RWPE2 (cell line): ENCODE measurements at regions not wholly inside any gene's neighbourhood (a gene's known extent, or its start where the extent isn't known, plus 50 kb on each side); places are given as distances from the start of the nearest gene placed in this dataset.

Experiments used
- ATAC-seq: fragments of 200-7000 bp; cut with Tn5 transposase; 3 replicates; pipeline ENCODE4 v1.9.1; 2021; ENCODE audit warnings: low read depth
- DNase-seq: peaks from one replicate; pipeline ENCODE4 v3.0.0-alpha.2; 2020; ENCODE audit warnings: low spot score
- H3K27ac ChIP-seq: fragments of 450-650 bp; 2 replicates; pipeline ENCODE4 v1.5.1; 2017; ENCODE audit warnings: mild to moderate bottlenecking; ENCODE audit not compliant: poor library complexity, severe bottlenecking
- H3K27me3 ChIP-seq: fragments of 250-450 bp; sonication (Bioruptor Pico); 2 replicates; pipeline ENCODE4 v1.5.1; 2021; ENCODE audit warnings: mild to moderate bottlenecking, moderate library complexity; ENCODE audit not compliant: insufficient read depth, poor library complexity, severe bottlenecking
- H3K36me3 ChIP-seq: fragments of 250-450 bp; sonication (Bioruptor Pico); 2 replicates; pipeline ENCODE4 v1.5.1; 2020; ENCODE audit warnings: low read depth, mild to moderate bottlenecking, moderate library complexity
- H3K4me1 ChIP-seq: fragments of 250-450 bp; sonication (Bioruptor Pico); 2 replicates; pipeline ENCODE4 v1.5.1; 2021; ENCODE audit warnings: mild to moderate bottlenecking, moderate library complexity; ENCODE audit not compliant: insufficient read depth, poor library complexity, severe bottlenecking
- H3K4me3 ChIP-seq: fragments of 250-450 bp; sonication (Bioruptor Pico); 2 replicates; pipeline ENCODE4 v1.5.1; 2021; ENCODE audit warnings: mild to moderate bottlenecking, moderate library complexity; ENCODE audit not compliant: severe bottlenecking
- H3K9me3 ChIP-seq: fragments of 250-450 bp; sonication (Bioruptor Pico); 2 replicates; pipeline ENCODE4 v1.5.1; 2021; ENCODE audit warnings: mild to moderate bottlenecking, moderate library complexity; ENCODE audit not compliant: severe bottlenecking
- TF ChIP-seq, protein P1 (sequence below): fragments of 450-650 bp; IDR thresholded peaks from one replicate; pipeline ENCODE4 v1.5.1; 2017; ENCODE audit warnings: mild to moderate bottlenecking, moderate library complexity; ENCODE audit not compliant: poor library complexity, severe bottlenecking

DNA sequence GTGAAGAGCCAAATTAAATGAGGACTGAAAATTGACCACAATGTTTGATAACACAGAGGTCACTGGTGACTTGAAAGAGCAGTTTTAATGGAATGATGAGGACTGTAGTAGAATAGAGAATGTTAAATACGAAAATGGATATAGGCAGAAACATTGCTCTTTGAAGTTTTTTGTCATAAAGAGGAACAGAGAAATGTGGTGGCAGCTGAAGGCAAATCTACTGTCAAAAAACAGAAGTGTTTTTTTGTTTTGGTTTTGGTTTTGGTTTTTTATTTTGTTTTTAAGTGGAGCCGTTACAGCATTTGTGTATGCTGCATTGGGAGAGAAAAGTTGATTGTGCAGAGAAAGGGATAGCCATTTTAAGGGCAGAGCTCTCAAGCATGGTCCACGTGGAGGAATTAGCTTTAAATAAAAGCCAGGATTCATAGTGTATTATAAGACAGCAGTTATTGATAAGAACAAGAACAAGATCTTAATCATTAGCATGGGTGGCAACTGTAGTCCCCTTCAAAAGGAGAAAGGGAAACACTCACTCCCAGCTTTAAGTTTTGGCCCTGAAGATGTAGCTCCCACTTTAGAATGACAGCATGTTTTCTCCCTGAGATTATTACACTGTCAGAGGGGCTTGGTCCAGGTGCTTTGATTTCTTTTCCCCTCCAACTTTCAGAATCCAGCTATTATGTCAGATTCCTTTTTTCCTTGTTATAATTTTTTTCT, 156.7 kb upstream of the BET1 start:
- Histone ChIP-seq H3K9me3 (no peaks in the 10 kb centered on the region), H3K36me3 (no peaks in the 10 kb centered on the region), H3K27ac (no peak overlapping the region), H3K4me3 (no peak overlapping the region), H3K27me3 (no peaks in the 10 kb centered on the region), H3K4me1 (no peaks in the 10 kb centered on the region)
- DNase-seq (no peak), ATAC-seq (no peak)
- TF ChIP-seq, protein P1, sequence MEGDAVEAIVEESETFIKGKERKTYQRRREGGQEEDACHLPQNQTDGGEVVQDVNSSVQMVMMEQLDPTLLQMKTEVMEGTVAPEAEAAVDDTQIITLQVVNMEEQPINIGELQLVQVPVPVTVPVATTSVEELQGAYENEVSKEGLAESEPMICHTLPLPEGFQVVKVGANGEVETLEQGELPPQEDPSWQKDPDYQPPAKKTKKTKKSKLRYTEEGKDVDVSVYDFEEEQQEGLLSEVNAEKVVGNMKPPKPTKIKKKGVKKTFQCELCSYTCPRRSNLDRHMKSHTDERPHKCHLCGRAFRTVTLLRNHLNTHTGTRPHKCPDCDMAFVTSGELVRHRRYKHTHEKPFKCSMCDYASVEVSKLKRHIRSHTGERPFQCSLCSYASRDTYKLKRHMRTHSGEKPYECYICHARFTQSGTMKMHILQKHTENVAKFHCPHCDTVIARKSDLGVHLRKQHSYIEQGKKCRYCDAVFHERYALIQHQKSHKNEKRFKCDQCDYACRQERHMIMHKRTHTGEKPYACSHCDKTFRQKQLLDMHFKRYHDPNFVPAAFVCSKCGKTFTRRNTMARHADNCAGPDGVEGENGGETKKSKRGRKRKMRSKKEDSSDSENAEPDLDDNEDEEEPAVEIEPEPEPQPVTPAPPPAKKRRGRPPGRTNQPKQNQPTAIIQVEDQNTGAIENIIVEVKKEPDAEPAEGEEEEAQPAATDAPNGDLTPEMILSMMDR: no peak

DNA sequence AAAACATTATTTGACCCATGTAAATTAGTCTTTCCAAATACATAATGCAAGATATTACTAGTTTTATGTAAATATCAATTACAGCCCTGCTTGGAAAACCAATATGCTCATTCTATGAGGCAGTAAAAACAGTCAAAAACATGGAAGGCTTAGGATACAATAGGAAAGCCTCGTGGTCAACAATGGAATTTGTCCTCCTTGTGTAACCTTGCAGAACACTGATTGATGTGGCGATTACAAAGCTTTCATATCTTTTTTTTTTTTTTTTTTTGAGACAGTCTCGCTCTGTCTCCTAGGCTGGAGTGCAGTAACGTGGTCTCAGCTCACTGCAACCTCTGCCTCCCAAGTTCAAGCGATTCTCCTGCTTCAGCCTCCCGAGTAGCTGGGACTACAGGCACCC, 157.3 kb upstream of the BET1 start:
- Histone ChIP-seq H3K9me3 (no peaks in the 10 kb centered on the region), H3K27me3 (no peaks in the 10 kb centered on the region), H3K27ac (no peak overlapping the region), H3K4me1 (no peaks in the 10 kb centered on the region), H3K36me3 (no peaks in the 10 kb centered on the region), H3K4me3 (no peak overlapping the region)
- no peak for DNase-seq
- no peak for ATAC-seq
- TF ChIP-seq, protein P1: no peak

DNA sequence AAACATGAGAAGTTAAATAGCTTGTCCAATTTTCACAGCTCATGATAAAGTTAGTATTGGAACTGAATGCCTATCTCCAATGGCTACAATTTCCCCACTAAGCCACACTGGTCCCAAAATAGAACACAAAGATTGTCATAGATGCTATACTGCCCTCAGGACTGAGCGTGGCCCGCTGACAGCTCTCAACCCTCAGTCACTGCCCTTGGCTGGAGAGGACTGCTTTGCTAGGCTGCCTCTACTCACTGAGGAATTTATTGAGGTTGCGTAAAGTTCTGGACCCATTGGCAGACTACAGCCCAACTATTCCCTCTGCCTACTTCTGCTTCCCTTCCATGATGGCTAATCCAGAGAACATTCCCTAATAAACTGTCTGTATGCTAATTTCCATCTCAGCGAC, 165.5 kb upstream of the BET1 start:
- no peaks in the 10 kb centered on the region for H3K27me3 ChIP-seq
- H3K36me3 ChIP-seq: no peaks in the 10 kb centered on the region
- H3K4me1 ChIP-seq: peaks cover 3% of the 10 kb centered on the region
- H3K4me3 ChIP-seq: no peak overlapping the region
- no peak for DNase-seq
- ATAC-seq: no peak
- peaks cover 2% of the 10 kb centered on the region for H3K9me3 ChIP-seq
- no peak overlapping the region for H3K27ac ChIP-seq
- TF ChIP-seq, protein P1: no peak

DNA sequence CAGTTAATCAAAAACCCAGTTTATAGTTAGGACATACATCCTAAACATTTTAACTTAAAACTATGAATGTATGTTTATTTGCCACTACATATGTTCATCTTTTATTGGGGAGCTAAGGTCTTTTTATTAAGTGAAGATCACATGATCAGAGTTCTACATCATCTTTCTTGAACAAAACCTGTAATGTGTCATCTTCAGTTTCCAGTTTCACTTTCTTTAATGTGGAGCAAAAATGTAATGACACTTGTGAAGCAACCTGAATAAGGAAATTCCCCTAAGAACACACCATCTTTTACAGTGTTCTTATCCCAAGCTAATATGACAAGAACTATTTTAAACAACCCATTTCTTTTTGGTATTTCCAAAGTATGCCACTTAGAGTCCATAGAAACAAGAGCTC, 166.7 kb upstream of the BET1 start:
- Histone ChIP-seq H3K9me3 (peaks cover 2% of the 10 kb centered on the region), H3K27ac (no peak overlapping the region), H3K27me3 (no peaks in the 10 kb centered on the region), H3K4me3 (no peak overlapping the region), H3K4me1 (peaks cover 3% of the 10 kb centered on the region), H3K36me3 (no peaks in the 10 kb centered on the region)
- no peak for DNase-seq
- TF ChIP-seq, protein P1: no peak
- no peak for ATAC-seq

DNA sequence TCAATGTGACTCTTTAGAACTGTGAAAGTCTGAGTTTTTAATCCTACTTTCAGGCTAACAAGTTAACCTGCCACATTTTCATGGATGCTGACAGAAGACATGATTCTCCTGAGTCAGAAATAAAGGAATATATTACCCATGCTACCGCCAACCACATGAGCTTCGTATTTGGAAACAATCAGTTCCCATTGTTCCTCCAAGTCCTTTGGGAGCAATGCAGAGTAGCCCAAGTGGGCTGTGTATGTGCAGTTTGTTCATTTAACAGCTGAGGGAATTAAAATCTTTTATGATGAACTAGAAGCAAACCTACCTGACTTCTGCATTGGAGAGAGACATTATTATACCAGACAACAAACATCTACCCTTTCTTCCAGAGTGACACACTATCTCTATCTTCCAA, 169.3 kb upstream of the BET1 start:
- ATAC-seq: no peak
- Histone ChIP-seq H3K36me3 (no peaks in the 10 kb centered on the region), H3K4me3 (no peak overlapping the region), H3K9me3 (peaks cover 2% of the 10 kb centered on the region), H3K4me1 (peaks cover 3% of the 10 kb centered on the region), H3K27ac (no peak overlapping the region), H3K27me3 (no peaks in the 10 kb centered on the region)
- no peak for DNase-seq
- TF ChIP-seq, protein P1: no peak
